ENCODE measurements at regions not wholly inside any gene's neighbourhood (a gene's known extent, or its start where the extent isn't known, plus 50 kb on each side); places are given as distances from the start of the nearest gene placed in this dataset.

DNA sequence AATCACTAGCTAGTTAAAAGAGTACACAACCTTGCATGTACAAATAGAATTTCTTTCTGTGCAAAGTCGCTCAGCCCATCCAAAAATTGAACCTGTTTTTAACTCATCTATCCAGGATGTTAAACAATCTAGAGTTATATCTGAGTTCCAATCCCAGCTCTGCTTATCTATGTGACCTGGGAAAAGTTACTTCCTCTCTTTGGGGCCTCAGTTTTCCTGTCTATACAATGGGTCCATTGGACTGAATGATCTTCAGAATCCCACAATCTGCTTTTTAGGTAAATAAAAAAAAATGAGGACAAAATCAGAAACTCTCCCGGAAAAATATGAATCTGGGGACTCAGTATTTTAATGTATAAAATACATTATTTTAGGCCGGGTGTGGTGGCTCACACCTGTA, 389.5 kb upstream of the PROX1 start:
- TF ChIP-seq TAF1 (IDR thresholded peaks at IDR 0.05; ENCODE audit: borderline replicate concordance, insufficient read depth, low read length): no peak
- no peak for TF ChIP-seq POLR2AphosphoS5 (IDR thresholded peaks at IDR 0.05; ENCODE audit: low read depth, low read length)
- TF ChIP-seq REST (IDR thresholded peaks at IDR 0.05; ENCODE audit: insufficient read depth in 1 of 2, low read depth in 2 of 2, low read length in 2 of 2): no peak
- no peak for TF ChIP-seq SIN3A (IDR thresholded peaks at IDR 0.05; ENCODE audit: borderline replicate concordance, insufficient read depth, low read length)
- no peak for TF ChIP-seq FOXP2 (optimal IDR thresholded peaks at IDR 0.05; ENCODE audit: borderline replicate concordance, extremely low read depth, extremely low read length, insufficient read depth)

GRCh38 chr1:213600879-213601278, 386.9 kb upstream of the PROX1 start:
- TF ChIP-seq REST (IDR thresholded peaks at IDR 0.05; ENCODE audit: insufficient read depth in 1 of 2, low read depth in 2 of 2, low read length in 2 of 2) (no peak), POLR2AphosphoS5 (IDR thresholded peaks at IDR 0.05; ENCODE audit: low read depth, low read length) (no peak), FOXP2 (optimal IDR thresholded peaks at IDR 0.05; ENCODE audit: borderline replicate concordance, extremely low read depth, extremely low read length, insufficient read depth) (no peak), SIN3A (IDR thresholded peaks at IDR 0.05; ENCODE audit: borderline replicate concordance, insufficient read depth, low read length) (no peak), TAF1 (IDR thresholded peaks at IDR 0.05; ENCODE audit: borderline replicate concordance, insufficient read depth, low read length) (no peak)

GRCh38 chr1:213602796-213603486, 384.8 kb upstream of the PROX1 start:
- TF ChIP-seq SIN3A (IDR thresholded peaks at IDR 0.05; ENCODE audit: borderline replicate concordance, insufficient read depth, low read length) (no peak), TAF1 (IDR thresholded peaks at IDR 0.05; ENCODE audit: borderline replicate concordance, insufficient read depth, low read length) (no peak), FOXP2 (optimal IDR thresholded peaks at IDR 0.05; ENCODE audit: borderline replicate concordance, extremely low read depth, extremely low read length, insufficient read depth) (no peak), POLR2AphosphoS5 (IDR thresholded peaks at IDR 0.05; ENCODE audit: low read depth, low read length) (no peak), REST (IDR thresholded peaks at IDR 0.05; ENCODE audit: insufficient read depth in 1 of 2, low read depth in 2 of 2, low read length in 2 of 2) (no peak)

GRCh38 chr1:213604477-213604876, 383.3 kb upstream of the PROX1 start:
- TF ChIP-seq POLR2AphosphoS5 (IDR thresholded peaks at IDR 0.05; ENCODE audit: low read depth, low read length) (no peak), FOXP2 (optimal IDR thresholded peaks at IDR 0.05; ENCODE audit: borderline replicate concordance, extremely low read depth, extremely low read length, insufficient read depth) (no peak), SIN3A (IDR thresholded peaks at IDR 0.05; ENCODE audit: borderline replicate concordance, insufficient read depth, low read length) (no peak), TAF1 (IDR thresholded peaks at IDR 0.05; ENCODE audit: borderline replicate concordance, insufficient read depth, low read length) (no peak), REST (IDR thresholded peaks at IDR 0.05; ENCODE audit: insufficient read depth in 1 of 2, low read depth in 2 of 2, low read length in 2 of 2) (no peak)
